22Rv1 (cell line): ENCODE measurements at regions not wholly inside any gene's neighbourhood (a gene's known extent, or its start where the extent isn't known, plus 50 kb on each side); places are given as distances from the start of the nearest gene placed in this dataset.

ENCODE experiments used
- H3K27ac ChIP-seq: fragments of 450-650 bp; 2 replicates; pipeline ENCODE4 v1.5.1; 2017
- ZFX ChIP-seq: fragments of 450-650 bp; IDR thresholded peaks from 2 replicates; pipeline ENCODE4 v1.6.1; 2017; ENCODE audit warnings: antibody characterized with exemption, borderline replicate concordance
- TF ChIP-seq, protein P1 (sequence below): fragments of 450-650 bp; IDR thresholded peaks from 2 replicates; pipeline ENCODE4 v1.5.1; 2017; ENCODE audit warnings: mild to moderate bottlenecking

GRCh38 chr2:34099377-34099776 lies 500.3 kb upstream of the FAM98A start:
- TF ChIP-seq, protein P1, sequence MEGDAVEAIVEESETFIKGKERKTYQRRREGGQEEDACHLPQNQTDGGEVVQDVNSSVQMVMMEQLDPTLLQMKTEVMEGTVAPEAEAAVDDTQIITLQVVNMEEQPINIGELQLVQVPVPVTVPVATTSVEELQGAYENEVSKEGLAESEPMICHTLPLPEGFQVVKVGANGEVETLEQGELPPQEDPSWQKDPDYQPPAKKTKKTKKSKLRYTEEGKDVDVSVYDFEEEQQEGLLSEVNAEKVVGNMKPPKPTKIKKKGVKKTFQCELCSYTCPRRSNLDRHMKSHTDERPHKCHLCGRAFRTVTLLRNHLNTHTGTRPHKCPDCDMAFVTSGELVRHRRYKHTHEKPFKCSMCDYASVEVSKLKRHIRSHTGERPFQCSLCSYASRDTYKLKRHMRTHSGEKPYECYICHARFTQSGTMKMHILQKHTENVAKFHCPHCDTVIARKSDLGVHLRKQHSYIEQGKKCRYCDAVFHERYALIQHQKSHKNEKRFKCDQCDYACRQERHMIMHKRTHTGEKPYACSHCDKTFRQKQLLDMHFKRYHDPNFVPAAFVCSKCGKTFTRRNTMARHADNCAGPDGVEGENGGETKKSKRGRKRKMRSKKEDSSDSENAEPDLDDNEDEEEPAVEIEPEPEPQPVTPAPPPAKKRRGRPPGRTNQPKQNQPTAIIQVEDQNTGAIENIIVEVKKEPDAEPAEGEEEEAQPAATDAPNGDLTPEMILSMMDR: no peak
- TF ChIP-seq ZFX: no peak

GRCh38 chr2:34098256-34098655 lies 499.2 kb upstream of the FAM98A start:
- TF ChIP-seq, protein P1: no peak
- TF ChIP-seq ZFX: no peak

More at GRCh38 chr2:34099377-34099776, 500.3 kb upstream of the FAM98A start:
- H3K27ac ChIP-seq: no peak overlapping the region

DNA sequence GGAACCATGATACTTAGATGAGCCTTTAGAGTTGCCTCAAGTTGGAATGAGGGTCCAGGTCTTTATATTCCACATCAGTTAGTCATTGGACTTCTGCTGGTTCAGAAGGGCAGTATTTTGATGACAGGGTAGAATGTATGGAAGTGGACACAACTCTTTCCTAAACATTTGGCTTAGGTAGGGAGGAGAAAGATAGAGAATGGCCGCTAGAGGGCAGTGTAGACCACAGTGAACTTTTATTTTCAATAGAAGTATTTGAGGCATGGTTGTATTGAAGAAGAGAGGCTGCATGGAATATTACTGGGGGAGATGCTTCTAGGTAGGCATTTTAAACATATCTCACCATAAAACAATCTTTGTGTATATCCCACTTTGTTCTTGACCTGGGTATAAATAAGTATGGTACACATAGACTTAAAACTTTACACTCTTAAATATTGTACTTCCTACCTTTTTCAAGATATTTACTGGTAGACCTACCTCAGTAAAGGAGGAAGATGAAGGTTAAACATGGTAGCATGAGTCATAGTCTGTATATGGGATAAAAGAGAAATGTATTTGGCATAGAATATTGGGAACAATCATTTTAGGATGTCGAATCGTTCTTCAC lies 497.6 kb upstream of the FAM98A start:
- H3K27ac ChIP-seq: no peak overlapping the region
- TF ChIP-seq, protein P1: peak; percentile 83
- TF ChIP-seq ZFX: no peak

More at GRCh38 chr2:34098256-34098655, 499.2 kb upstream of the FAM98A start:
- no peak overlapping the region for H3K27ac ChIP-seq

DNA sequence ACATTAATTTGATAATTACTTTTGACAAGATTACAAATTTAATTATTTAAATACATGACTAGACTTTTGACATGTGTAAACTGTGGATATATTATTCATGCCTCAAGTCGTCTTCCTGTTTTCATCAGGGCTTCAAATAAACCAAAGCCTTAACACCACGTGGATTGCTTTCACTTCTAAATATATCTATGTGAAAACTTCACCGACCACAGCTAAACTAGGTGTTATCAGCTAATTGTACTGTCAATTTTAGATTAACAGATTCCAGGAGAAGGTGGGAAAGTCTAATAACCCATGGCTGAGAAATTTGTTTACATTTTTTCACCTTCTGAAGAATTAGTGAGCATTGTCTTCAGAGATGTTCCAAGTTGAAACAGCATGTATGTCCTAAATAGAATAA lies 494.7 kb upstream of the FAM98A start:
- H3K27ac ChIP-seq: no peak overlapping the region
- TF ChIP-seq, protein P1: no peak
- no peak for TF ChIP-seq ZFX

DNA sequence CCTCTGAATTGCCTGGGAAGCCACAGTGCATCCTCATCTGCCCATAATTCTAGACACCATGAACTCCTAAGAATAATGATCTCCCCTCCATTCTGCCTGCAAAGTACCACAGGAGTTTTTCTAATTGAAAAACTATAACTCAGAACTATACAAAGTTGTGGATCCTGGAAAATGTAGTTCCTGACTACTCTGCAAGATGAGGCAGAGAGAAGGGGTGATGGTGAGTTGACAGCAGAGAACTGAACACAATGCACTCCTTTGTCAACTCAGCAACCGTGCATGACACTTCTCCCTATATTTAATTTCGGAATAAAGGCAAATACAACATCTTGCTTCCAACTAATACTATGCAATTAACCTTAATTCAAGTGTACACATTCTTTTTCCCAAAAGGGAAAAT lies 471.1 kb upstream of the FAM98A start:
- TF ChIP-seq, protein P1: no peak
- TF ChIP-seq ZFX: no peak
- H3K27ac ChIP-seq: no peak overlapping the region

DNA sequence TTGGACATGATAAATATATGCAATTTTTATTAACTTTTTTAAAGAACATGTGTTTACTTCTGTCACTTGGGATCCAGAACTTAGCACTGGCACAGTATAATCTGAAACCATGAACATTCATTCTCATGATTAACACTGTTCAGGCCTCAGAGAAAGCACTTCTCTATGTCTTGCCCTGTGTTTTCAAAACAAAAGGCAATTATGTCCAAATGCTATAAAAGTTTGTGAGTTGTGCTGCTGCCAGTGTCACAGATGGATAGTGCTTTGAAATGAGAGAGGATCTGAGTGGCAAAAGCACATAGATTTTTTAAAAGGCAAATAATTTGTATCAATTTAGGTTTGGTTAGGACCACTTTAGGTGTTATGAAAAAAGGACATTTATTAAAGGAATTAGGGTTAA lies 470.5 kb upstream of the FAM98A start:
- TF ChIP-seq ZFX: no peak
- TF ChIP-seq, protein P1: no peak

DNA sequence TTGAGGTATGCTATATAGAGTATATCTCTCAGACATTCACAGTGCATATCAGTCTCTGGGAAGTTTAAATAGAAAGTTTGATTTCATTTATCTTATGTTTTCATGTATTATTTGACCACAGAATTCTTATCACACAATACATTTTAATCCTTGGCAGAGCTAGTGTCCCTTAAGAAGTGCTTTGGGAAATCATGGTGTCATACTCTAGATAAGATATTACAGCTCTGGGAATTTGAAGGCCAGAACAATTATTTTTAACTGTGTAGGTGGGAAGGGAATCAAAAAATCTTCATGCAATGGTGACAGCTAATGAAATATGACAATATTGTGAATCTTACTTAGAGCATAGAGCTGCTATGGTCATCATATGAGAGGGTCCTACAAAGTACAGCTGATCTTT lies 451.3 kb upstream of the FAM98A start:
- TF ChIP-seq, protein P1: no peak
- TF ChIP-seq ZFX: no peak
- H3K27ac ChIP-seq: no peak overlapping the region

More for the DNA sequence above, 470.5 kb upstream of the FAM98A start:
- H3K27ac ChIP-seq: no peak overlapping the region
